H1 (cell line): ENCODE measurements at regions not wholly inside any gene's neighbourhood (a gene's known extent, or its start where the extent isn't known, plus 50 kb on each side); places are given as distances from the start of the nearest gene placed in this dataset.

ENCODE experiments used
- CTCF ChIP-seq, 3 experiments: IDR thresholded peaks; 1 replicate in 2 of 3; 2 replicates in 1 of 3; pipeline versions ENCODE4 v1.5.1 to v1.6.1; 2011; ENCODE audit warnings: low read length in 3 of 3, mild to moderate bottlenecking in 3 of 3, inconsistent platforms in 2 of 3, low read depth in 1 of 3, moderate library complexity in 1 of 3; ENCODE audit not compliant: insufficient read depth in 1 of 3; ENCODE audit errors: control extremely low read depth in 1 of 3
- EP300 ChIP-seq, 2 experiments: IDR thresholded peaks; 1 replicate in 1 of 2; 2 replicates in 1 of 2; pipeline ENCODE4 v1.6.1; 2011 to 2012; ENCODE audit warnings: low read depth in 2 of 2, low read length in 2 of 2, mild to moderate bottlenecking in 2 of 2, borderline replicate concordance in 1 of 2, inconsistent platforms in 1 of 2, moderate library complexity in 1 of 2
- EZH2 ChIP-seq: fragments of 200-600 bp; sonication (generic); IDR thresholded peaks from 2 replicates; pipeline ENCODE4 v1.7.1; 2012; ENCODE audit warnings: low read depth, mild to moderate bottlenecking, moderate library complexity, low read length, inconsistent platforms; ENCODE audit not compliant: severe bottlenecking
- JUND ChIP-seq: IDR thresholded peaks from 2 replicates; pipeline ENCODE4 v1.6.1; 2011; ENCODE audit warnings: mild to moderate bottlenecking, improper control_type of control experiment, low read length
- KDM1A ChIP-seq: fragments of 200-600, 300-600 bp; sonication (generic); IDR thresholded peaks from 2 replicates; pipeline ENCODE4 v1.7.1; 2016; ENCODE audit warnings: mild to moderate bottlenecking, low read length, borderline replicate concordance
- PHF8 ChIP-seq: fragments of 200-600 bp; sonication (generic); conservative IDR thresholded peaks from 2 replicates; pipeline ENCODE4 v1.7.1; 2012; ENCODE audit warnings: low read depth, mild to moderate bottlenecking, inconsistent platforms, low read length, moderate library complexity
- POLR2A ChIP-seq, 2 experiments: IDR thresholded peaks; 1 replicate in 1 of 2; 2 replicates in 1 of 2; pipeline ENCODE4 v1.6.1; 2011; ENCODE audit warnings: low read depth in 2 of 2, low read length in 2 of 2, mild to moderate bottlenecking in 2 of 2; ENCODE audit errors: control extremely low read depth in 1 of 2
- SP1 ChIP-seq: IDR thresholded peaks from 2 replicates; pipeline ENCODE4 v1.6.1; 2011; ENCODE audit warnings: low read depth, low read length
- SUZ12 ChIP-seq: fragments of 200-600 bp; sonication (generic); IDR thresholded peaks from 2 replicates; pipeline ENCODE4 v1.6.1; 2012; ENCODE audit warnings: mild to moderate bottlenecking, inconsistent platforms, low read length, moderate library complexity, mixed read lengths
- TEAD4 ChIP-seq: IDR thresholded peaks from 2 replicates; pipeline ENCODE4 v1.6.1; 2012; ENCODE audit warnings: low read depth, low read length, inconsistent platforms, mixed read lengths
- TF ChIP-seq, protein P1 (sequence below): IDR thresholded peaks from 2 replicates; pipeline ENCODE4 v1.6.1; 2011; ENCODE audit warnings: low read length, improper control_type of control experiment

DNA sequence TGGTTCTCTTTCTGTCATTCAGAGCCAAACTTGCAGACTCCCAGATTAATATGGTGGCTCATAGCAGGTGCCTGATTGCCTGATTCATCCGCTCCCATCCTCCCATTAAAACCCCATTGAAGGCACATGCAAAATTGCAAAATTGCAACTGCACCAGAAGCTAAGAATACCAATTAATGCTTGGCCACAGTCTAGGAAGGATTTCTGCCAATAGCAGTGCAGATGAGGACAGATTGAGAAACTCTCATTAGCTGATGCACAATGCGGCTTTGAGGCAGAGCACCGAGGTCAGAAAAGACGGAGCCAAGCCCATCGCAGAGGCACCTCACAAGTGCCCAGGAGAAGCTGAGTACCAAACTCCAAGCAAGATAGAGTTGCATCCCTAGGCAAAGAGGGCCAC is 172.8 kb downstream of the ARL4C start:
- TF ChIP-seq JUND (no peak), CTCF (IDR thresholded peaks at IDR 0.05; ENCODE audit: control extremely low read depth in 1 of 3, insufficient read depth in 1 of 3, low read depth in 1 of 3, low read length in 3 of 3) (no peak), KDM1A (no peak), SP1 (no peak), EZH2 (no peak), SUZ12 (no peak), POLR2A (IDR thresholded peaks at IDR 0.05; ENCODE audit: control extremely low read depth in 1 of 2, low read depth in 2 of 2, low read length in 2 of 2) (no peak), PHF8 (no peak), EP300 (IDR thresholded peaks at IDR 0.05; ENCODE audit: borderline replicate concordance in 1 of 2, low read depth in 2 of 2, low read length in 2 of 2) (no peak), TEAD4 (no peak)
- TF ChIP-seq, protein P1, sequence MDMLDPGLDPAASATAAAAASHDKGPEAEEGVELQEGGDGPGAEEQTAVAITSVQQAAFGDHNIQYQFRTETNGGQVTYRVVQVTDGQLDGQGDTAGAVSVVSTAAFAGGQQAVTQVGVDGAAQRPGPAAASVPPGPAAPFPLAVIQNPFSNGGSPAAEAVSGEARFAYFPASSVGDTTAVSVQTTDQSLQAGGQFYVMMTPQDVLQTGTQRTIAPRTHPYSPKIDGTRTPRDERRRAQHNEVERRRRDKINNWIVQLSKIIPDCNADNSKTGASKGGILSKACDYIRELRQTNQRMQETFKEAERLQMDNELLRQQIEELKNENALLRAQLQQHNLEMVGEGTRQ: no peak
